Putamen (tissue), 1 donor: ENCODE measurements at regions not wholly inside any gene's neighbourhood (a gene's known extent, or its start where the extent isn't known, plus 50 kb on each side); places are given as distances from the start of the nearest gene placed in this dataset.

ENCODE experiments used
- DNase-seq: peaks from one replicate; pipeline ENCODE4 v3.0.0-alpha.2; 2016; ENCODE audit warnings: low spot score

DNA sequence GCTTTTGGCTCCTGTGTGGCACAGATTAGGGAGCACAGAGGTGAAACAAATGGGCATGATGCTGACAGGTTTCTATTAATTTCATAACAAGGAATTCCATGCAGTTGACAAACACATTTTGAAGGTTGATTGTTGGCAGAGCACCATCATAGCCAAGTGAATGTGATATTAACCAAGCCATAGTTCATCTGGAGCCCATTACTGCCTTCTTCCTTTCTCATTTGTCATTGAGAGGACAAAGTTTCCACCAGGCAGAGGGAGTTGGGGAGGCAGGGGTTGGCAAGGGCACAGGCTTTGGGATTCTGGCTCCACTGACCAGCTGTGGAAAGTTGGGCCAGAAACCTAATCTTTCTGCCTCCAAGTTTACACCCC lies 325.2 kb downstream of the MFSD1 start:
- DNase-seq, result no peak

DNA sequence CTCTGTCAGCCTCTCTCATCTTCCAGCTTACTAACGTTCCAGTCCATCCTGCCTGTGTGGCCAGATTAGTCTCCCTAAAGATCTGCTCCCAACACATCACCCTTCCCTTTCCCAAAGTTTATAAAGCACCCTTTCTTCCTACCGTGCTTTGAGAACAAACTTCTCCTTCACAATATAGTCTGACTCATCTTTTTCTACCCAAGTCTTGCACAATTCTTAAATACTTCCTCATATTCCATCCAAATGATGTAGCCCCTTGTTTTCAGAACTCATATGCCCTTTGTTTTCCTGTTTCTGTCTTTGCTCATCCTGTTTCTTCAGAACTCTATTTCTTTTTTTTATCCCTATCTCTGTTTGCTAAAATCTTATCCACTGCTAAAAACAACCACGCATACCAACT lies 326.8 kb downstream of the MFSD1 start:
- no peak for DNase-seq

DNA sequence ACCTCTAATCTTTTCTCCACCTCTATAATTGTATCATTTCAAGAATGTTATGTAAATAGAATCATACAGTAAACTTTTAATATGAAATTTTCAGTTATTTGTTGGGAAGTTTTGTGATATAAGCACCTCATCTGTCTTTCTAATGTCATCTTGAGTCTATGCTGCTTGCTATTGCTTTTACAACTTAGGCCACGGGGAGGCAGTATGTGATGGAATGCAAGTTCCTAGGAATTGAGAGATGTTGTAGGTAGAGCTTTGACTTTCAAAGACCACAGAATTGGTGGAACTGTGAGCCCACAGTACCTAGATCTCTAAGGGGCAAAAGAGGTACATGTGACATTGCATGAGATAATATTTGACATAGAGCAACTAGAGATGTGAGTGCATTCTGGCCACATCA lies 328.3 kb downstream of the MFSD1 start:
- DNase-seq, result no peak

DNA sequence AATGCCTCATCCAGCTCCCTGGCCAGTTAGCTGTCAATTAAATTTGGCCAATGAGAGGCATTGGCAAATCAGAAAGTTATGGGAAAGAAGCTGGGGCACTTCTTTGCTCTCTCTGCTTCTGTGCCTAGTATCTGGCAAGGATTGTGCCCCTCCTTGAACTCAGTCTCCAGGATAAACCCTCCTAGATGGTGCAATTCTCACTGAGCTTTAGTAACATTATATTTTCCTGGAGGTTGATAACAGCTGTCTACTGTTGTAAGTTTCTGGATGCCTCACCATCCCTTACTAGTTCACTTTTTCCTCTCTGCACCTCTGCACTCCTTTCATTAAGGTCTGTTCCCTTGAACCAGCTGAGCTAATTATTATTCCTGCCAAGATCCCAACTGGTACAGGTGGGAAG lies 329.5 kb downstream of the MFSD1 start:
- DNase-seq, result no peak

DNA sequence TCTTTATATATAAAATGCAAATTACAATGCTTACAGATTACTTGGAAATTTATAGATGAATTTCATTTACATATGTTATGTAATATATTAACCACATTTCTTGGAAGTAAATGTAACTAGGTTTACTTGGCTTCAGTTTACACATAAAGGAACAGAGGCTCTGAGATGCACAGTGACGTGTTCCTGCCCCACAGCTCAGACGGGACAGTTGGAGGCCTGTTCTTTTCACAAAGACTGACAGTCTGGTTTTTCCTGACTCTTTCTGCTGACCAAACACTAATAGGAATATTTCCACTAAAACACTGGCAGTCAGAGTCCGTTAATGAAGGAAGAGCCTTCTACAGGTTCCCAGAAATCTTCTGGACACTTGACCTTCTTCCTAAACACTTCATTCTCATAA lies 336.1 kb downstream of the MFSD1 start:
- DNase-seq, result no peak

DNA sequence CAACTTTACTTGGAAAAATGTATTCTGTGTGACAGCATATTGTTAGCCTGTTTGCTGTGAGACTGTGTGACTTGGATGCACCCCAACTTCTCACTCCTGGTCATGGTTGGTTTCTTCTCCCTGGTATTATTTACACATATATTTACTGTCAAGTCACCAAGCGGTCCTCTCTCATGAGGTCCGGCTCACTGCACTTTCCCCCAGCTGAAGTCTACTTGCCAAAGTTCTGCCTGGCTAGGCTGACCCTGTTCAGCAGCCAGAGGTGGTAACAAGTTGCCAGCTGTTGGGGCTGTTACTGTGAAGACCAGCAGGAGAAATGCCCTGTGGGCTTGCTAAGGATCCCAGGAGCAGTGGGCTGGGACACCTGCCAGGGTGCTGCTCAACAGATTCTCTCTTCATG lies 337.5 kb downstream of the MFSD1 start:
- DNase-seq, result no peak

DNA sequence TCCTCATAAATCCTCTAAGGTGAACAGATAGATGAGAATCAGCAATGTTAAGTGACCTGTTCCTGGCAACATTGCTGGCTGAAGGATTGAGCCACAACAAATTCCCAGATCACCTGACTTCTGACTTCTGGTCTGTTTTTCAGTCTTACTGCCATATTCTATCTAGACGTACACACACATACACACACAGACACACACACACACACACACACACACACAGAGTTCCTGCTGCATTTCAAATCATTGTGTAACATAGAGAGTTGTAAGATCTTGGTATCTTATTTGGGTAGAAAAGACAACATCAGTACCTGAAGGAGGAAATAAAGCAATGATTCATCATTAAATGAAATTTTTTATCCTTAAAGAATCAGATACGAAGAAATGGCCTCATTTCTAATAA lies 342.6 kb downstream of the MFSD1 start:
- DNase-seq, result no peak

DNA sequence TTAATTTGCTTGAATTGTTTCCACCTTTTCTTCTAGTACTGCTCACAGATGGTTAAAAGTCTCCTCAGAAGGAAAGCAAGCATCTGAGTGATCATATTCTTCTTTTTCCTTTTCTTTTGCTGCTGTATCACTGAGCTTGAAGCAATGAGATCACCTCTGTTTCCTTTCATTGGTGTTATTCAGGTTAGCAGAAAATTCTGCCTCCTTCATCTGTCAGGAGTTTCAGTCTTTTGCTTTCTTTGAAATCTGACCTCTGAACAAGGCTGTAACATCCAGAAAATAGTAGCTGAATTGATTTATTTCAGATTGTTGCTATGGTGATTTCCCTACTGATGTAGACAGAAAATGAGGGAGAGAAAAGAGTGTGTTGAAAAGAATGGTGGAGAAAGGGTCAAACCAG lies 343.0 kb downstream of the MFSD1 start:
- peak; percentile 17 for DNase-seq

DNA sequence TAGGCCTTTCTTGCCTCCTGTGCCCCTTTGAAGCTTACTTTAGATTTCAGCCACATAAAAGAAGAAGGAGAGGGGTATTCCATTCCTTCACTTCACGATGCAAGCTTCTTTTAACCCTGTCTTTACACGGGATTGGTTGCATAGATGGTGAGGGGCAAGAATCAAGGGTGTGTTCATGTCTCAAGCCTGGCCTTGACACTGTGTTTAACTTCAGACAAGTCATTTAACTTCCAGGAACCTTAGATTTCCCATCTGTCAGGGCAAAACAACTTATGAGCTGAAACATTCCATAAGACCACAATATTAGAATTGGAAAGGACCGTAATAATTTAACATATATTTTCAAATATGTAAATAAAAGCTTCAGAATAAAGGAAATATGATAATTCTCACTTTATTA lies 344.5 kb downstream of the MFSD1 start:
- no peak for DNase-seq

DNA sequence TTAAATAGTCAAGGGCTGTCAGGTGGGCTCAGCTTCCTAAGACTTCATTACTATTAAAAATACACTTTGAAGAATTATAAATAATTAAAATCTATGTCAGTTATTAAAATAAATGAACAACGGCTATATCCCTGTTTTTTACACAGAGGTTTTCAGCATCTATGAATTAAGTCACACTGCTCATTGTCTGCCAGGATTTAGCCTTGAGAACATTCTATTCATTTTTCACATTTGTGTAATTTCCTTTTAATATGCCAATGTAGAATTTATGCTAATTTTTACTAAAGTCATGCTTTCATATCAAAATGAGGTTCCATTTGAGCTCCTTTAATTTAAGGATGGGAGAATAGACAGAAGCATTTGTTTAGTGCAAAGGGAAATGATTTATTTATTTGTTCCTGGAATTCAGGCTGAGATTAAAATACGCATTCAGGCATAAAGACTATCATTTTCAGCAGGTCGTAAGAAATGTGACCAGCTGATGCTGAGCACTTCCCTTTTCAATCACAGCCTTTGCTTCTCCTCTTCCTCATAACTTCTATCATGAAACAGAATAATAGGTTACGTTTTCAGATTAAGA lies 345.1 kb downstream of the MFSD1 start:
- no peak for DNase-seq

DNA sequence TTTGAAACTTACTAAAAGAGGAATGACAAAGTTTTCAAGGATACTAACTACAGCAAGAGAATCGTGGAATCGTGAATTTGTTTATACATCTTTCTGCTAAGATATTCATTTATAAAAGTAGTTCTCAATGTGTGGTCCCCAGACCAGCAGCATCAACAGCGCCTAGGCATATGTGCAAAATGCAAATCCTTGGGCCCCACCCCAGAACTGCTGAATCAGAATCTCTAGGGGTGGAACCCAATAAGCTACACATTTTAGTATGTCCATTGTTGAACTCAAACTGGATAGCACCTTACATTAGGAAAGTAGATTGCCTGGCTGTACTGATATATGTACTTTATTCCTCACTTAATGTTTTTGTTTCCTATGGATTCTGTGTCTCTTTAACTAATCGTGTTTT lies 346.0 kb downstream of the MFSD1 start:
- no peak for DNase-seq

DNA sequence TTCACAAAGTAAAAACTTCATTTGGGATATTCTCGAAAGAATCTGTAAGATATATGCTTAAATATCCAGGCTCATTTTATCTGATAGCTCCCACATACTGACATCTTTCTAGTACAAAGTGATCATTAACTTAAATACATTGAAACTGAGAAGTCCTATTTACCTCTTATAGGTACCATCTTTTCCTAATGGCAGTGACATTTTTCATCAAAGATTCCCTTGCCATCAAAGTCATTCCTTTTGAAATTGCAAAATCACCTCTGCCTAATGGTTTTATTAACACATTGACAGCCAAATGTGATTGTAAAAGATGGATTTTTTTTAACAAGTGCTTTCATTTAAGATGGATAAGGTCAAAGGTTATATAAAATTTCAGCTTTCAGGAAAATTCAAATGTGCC lies 346.6 kb downstream of the MFSD1 start:
- DNase-seq, result no peak

DNA sequence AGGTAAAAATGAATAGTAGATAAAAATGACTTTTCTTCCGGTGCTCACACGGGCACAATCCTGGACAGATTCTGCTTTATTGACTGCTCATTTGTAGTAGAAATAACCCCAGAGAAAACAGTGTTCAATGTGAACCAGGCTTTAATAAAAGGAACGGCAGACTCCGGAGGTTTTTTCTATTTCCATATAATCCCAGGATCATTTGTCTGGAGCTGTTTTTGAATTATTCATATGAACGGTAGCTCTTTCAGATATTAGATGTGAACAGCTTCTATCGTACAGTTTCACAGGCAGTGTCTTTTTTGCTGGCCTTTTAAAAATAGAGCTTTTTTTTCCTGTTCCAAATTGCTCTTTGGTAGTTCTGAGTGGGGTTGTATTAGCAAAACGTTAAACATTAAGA lies 347.3 kb downstream of the MFSD1 start:
- DNase-seq, result no peak

DNA sequence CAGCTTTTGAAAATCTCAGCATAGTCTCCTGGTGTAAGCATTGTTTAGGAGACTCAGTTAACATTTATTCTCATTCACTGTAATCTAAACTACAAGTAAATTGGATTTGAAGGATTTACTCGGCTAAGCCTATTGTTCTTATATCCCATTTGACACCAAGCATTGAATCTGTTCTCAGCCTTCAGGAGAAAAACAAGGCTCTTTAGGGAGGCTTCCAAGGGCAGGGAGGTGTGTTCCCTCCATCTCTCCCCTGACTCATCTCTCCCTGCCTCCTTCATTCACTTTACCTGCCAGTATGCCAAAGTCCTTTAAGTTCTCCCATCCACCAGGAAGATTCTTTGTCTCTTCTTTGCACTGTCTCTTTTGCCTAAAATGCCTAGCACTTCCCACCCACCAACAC lies 347.8 kb downstream of the MFSD1 start:
- no peak for DNase-seq

DNA sequence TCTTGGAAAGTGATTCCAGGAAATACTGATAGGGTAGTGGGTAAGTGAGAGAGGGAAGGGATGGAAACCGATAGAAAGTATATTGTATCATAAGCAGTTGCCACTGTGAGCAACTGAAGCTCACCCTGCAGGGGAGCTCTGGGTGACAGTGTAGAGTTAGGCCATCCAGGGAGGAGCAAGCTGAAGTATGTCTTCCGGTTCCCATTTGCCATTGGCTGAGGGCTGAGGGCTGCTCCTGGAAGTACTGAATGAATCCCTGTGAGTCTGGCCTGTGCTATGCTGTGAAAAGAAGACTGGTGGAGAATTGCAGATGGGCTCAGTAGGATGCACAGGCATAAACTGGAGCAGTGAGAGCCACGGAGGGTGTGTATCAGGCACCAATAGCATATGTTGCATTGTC lies 348.3 kb downstream of the MFSD1 start:
- DNase-seq, result no peak

DNA sequence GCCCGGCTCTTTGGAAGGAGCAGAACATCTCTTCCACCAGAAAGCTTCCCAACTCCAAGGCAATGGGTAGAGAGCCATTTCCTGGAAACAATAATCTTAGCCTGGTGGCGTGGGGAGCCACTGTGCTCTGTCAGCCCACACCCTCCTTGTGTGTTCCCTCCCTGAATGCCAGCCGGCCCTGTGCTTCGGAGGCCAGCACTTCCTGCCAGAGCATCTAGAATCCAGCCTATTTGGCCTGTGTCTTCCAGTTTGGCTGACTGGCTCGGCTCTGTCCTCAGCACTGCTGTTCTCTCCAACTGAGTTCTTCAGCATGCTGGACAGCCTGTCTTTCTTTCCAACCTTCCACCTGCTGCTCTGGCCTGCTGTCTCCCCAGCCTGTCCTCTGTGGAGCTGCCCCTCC lies 349.3 kb downstream of the MFSD1 start:
- DNase-seq, result no peak

DNA sequence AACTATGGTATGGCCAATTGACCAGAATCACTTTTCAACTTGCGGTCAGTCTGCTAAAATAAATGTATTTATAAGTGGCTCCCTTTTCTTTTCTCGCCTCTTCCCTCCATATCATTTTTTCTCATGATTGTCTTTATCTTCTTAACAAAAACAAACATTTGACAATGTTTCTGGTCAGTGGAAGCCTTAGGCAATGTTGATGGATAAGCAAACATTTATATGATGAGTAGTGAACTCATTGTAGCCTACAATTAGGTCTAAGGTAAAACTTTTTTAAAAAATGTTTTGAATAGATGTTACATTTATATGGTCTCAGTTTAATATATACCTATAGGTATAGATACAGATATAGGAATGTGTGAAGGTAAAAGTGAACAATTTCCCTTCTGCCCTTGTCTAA lies 355.4 kb downstream of the MFSD1 start:
- DNase-seq, result no peak

DNA sequence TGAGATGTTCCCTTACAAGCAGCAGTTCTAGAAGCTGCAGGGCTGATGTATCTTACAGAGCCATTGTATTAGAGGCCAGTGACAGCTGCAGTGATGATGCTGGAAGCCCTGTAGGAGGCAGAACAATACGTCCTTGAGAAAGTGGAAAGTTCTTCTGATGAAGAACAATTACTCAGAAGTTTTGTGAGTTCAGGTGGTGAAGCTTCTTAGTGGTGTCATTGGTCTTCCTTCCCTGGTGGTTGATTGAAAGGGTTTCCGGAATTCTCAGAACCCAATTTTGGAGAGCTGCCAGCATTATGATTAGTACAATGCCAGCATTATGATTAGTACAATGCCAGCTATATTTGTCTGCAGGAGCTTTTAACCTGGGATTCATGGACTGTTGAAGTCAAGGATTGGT lies 356.4 kb downstream of the MFSD1 start:
- DNase-seq, result no peak

DNA sequence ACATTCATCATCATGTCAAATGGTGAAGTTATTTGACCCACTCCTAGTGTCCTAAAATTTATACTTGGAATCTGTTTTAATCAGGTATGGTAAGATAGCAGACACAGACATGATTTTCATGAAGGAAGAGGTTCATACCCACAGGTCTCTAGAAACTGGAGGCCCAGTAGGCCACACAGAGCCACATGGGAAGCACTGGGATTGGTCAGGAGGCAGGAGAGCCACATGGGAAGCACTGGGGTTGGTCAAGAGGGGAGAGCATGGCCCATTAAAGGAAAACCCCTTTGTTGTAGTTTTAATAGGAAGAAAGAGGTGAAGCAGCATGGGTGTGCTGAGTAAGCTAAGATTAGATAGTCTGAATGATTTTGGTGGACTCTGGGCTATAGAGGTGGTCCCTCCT lies 356.9 kb downstream of the MFSD1 start:
- no peak for DNase-seq

DNA sequence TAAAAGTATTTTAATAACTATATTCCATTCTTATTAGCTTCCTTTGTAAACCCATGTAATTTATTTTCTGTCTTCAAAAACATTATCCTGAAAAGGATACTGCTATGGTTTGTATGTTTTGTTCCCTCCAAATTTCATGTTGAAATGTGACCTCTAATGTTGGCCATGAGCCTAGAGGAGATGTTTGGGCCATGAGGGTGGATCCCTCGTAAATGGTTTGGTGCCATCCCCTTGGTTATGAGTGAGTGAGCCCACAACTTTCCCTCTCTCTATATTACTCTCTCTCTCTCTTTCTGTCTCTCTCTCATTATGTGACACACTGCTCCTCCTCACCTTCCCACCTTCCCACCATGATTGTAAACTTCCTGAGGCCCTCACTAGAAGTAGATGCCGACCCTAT lies 357.7 kb downstream of the MFSD1 start:
- no peak for DNase-seq

DNA sequence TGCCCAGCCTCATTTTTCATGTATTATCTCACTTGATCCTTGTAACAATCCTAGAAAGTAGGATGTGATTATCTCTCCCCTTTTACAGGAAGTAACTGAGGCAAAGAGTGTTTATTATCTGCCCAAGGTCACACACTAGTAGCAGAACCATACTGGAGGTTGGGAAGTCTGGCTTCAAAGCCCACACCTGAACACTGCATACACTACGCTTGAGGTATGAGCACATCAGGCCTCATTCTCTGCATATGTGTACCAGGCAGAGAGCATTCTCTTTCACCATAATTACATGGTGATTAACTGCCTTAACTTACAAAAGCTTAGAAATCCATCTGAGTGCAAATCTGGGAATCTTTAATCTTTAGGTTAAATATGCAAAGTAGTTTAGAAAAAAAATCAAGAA lies 361.8 kb downstream of the MFSD1 start:
- DNase-seq, result no peak

DNA sequence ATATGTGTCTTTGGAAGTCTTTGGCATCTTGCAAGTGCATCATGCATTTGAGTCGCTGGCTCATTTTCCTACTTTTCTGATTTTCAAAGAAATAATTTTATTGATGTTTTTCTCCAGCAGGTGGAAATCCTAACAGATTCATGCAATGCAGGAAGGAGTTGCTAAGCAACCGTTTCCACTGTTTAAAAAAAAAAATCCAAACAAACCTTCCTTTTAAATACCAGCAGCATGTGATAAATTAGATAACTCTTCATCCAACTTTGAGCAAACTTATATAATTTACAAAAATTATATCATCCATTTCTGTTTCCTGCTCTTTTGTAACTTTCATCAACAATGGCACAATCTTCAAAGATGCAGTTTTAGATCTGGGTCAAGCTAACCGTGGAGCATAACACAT lies 364.1 kb downstream of the MFSD1 start:
- no peak for DNase-seq

DNA sequence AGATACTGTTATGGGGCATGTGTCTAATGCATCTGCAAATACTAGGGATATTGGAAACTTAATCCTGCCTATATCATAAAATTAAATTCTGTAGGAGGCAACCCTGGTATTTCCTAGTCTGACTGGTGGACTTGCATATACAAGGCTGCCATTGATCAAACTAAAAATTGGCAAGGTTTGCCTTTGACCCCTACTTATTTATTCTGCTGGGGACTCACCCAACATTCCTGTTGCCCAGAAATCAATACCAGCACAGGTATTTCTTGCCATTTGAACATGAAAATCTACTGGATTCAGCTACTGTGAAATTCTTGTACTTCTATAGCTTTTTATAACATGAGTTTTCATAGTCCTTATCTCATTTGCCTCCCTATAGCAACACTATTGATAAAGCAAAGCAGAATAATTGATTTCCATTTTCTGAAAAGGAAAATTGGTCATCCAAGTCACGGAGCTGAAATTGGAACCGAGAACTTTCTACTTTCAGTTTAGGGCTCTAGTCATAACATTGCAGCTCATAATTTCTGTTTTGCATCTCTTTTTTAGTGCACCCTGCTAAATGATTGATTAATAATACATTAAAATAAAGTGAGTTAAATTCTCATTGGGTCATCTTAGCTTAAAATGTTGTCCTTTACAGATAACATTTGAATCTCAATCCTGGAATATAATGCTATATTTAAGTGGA lies 365.2 kb downstream of the MFSD1 start:
- no peak for DNase-seq

DNA sequence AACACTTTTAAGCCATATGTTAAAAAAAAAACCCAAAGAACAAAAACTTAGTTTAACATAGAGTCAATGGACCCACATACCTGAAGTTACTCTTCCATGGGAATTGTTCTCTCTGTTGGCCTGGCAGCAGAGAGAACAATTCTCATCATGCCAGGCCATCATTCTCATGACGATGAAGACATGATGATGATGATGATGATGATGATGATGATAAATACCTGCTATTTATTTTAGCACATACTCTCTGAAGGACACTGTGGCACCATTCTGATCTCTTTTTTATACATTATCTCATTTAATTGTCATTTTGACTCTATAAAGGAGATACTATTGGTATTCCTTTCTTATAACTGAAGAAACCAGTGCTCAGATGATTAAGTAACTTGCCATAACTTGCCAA lies 366.9 kb downstream of the MFSD1 start:
- no peak for DNase-seq

DNA sequence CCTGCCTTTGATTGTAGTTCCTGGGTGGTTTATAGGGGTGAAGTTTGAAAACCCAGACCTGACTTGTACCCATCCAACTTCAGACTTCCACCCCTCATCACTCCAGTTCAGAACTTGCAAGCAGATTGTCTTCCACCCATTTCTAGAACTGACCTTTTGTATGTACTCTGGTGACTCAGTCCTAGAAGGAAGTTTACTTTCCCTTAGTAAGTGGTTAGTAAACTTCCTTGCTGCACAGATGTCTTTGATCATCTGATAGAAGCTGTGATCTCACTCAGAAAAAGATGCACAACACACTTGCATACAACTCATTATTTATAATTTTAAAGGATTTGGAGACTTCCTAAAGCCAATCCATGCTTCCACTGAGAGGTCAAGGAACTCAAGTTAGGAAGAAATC lies 368.0 kb downstream of the MFSD1 start:
- DNase-seq, result no peak
